ENCODE measurements at regions not wholly inside any gene's neighbourhood (a gene's known extent, or its start where the extent isn't known, plus 50 kb on each side); places are given as distances from the start of the nearest gene placed in this dataset.
A peak's percentile ranks its signal among the peaks of the same experiment; 100 is the strongest.
"Not testable (repeated sequence)": the region's sequence is repeated elsewhere in the genome, so short reads cannot be mapped to it uniquely, and the experiment has no call there.

GRCh38 chr1:73472810-73473209, 725.2 kb downstream of the LRRIQ3 start:
- DNase-seq = no peak

DNA sequence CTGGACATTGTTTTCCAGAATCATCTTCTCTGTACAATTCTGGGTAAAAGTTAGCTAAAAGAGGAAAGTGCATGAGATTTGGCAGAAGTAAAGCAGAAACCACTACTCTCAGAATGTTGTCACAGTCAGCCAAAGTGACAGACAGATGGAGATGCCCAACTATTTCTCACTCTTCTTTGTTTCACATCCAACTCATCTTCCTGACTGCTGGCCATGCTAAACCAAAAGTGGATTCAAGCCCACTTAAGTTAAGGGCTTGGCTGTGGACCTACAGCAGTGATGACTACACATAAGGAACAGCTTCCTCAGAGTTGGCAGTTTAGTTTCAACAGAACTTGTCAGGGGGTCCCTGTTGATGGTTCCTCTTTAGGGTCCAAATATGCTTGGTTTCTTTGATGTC, 730.2 kb downstream of the LRRIQ3 start:
- no peak for DNase-seq

GRCh38 chr1:73463873-73464272, 734.1 kb downstream of the LRRIQ3 start:
- DNase-seq = no peak

DNA sequence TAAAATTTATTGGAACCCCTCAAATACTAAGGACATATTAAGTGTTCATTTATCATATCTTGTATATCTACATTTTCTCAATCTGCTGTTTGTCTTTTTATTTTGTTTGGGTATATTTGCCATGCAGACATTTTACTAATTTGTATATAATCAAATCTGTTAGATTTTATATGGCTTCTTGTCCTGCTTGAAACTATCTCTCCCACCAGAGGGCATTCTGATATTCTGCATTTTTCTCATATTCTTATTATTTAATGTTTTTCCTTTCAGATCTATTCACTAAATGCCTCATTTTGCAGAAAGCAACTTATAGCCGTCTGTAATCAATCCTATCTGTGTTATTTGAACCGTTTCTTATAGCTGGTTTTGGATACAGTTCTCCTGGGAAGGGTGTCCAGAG, 745.5 kb downstream of the LRRIQ3 start:
- DNase-seq = no peak

DNA sequence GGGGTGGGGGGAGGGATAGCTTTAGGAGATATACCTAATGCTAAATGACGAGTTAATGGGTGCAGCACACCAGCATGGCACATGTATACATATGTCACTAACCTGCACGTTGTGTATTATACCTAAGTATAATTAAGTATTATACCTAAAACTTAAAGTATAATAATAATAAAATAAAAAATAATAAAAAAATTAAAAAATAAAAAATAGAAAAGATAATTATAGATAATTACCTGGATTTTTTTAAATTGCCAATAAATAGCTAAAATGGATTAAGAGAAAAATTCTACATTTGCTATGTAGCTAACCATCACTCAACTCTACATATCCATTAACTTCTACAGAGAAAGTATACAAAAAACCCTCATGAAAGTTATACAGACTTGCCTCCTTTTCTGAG, 747.3 kb downstream of the LRRIQ3 start:
- not testable (repeated sequence) for DNase-seq

DNA sequence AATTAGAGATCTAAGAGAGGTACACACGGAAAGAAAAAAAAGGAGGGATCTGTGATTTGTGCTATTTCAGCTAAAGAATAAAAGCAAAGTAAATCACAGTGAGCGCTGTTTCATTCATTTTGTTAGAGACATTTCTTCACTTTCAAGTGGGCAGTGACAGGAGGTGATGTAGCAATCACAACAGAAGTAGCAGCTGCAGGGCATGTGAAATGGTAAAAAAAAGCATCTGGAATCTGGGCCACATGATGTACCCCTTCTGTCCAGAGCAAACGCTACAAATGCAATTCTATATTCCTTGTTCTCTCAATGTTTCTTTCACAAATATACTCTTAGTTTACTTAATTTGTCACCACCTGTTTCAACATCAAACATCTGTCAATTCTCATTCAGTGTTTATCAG, 786.5 kb downstream of the LRRIQ3 start:
- DNase-seq = no peak

DNA sequence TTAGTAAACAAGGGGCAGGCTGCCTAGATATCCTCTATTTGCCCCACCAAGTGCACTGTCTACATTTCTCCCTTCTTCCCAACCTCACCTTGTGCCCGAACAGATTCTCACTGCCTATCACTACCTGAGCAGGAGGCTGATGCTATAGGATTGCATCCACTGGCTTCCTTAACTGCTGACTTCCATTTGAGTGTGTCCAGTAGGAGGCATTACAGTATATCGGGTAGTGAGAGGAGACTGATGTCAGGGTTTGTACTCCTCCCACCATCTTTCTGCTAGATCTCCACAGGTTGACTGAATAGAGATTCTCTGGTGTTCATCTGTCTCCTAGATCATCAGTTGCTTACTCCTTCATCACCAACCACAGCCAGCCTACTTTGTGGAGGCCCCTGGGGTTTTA, 796.3 kb downstream of the LRRIQ3 start:
- DNase-seq = no peak

- DNase-seq = no peak
Measured at GRCh38 chr1:73382966-73383365, 815.0 kb downstream of the LRRIQ3 start.

- no peak for DNase-seq
Measured at GRCh38 chr1:73366734-73367413, 831.1 kb downstream of the LRRIQ3 start.

GRCh38 chr1:73359001-73359400, 839.0 kb downstream of the LRRIQ3 start:
- DNase-seq = no peak

DNA sequence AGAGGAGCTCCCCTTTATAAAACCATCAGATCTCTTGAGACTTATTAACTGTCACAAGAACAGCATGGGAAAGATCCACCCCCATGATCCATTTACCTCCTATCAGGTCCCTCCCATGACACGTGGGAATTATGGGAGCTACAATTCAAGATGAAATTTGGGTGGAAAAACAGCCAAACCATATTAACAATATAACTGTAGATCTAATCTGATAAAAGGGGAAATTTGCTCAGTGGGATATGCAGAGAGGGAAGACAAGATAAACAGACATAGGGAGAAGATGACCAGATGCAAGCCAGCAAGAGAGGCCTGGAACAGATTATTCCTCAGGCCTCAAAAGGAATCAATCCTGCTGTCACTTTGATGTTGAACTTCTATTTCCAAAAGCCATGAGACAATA, 841.5 kb downstream of the LRRIQ3 start:
- no peak for DNase-seq

DNA sequence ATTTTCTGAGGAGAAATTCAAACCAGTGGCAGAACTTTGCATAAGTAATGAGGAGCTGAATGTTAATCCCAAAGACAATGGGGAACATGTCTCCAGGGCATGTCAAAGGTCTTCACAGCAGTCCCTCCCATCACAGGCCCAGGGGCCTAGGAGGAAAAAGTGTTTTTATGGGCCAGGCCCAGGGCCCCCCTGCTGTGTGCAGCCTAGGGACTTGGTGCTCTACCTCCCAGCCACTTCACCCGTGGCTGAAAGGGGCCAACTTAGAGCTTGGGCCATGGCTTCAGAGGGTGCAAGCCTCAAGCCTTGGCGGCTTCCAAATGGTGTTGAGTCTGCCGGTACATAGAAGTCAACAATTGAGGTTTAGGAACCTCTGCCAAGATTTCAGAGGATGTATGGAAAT, 854.0 kb downstream of the LRRIQ3 start:
- DNase-seq = no peak

GRCh38 chr1:73333847-73334503, 864.0 kb downstream of the LRRIQ3 start:
- DNase-seq = no peak

GRCh38 chr1:73331726-73332125, 866.2 kb downstream of the LRRIQ3 start:
- no peak for DNase-seq

- no peak for DNase-seq
Measured at GRCh38 chr1:73327998-73328397, 870.0 kb downstream of the LRRIQ3 start.

DNA sequence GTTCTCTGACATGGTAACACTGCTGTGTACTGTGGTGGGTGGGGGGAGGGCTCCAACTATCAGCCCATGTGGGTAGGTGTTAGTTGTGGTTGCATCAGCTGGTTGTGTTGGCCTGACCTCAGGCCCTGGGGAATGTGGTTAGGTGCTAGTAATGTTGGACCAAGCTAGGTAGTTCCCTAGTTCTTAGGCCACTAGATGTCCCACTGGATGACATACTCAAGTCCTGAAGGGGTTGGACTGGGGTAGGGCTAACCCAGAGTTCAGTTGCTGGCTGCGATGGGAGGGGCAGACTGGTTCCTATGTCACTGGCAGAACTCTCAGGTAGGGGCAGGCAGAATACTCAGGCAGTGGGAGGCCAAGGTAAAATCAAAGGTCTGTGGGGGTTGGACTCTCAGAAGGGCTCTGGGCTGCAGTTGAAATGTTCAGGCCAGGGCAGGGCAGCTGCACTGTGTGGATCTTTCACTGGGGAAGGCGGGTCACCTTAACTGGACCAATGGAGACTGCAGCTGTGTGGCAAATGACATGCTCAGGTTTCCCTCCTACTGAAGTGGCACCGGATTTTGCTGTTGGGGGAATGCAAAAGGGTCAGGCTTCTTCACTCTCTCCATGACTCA, 870.7 kb downstream of the LRRIQ3 start:
- DNase-seq = no peak

DNA sequence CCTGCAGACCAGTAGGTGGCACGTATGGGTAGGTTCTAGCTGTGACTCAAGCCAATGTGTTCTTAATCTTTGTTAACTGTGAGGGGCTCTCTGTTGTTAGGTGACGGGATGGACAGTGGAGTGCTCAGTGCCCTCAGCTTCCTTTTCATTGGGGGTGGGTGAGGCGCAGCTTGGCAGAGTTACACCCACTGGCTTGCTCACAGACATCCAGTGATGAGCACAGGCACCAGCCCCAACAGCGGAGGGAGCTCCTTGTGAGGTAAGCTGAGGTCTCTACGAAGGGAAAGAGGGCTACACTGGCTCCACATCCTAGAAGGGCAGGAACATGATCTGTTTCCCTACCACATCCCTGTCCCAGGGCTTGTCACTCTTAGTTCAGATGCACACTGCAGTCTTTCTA, 871.3 kb downstream of the LRRIQ3 start:
- DNase-seq = no peak

DNA sequence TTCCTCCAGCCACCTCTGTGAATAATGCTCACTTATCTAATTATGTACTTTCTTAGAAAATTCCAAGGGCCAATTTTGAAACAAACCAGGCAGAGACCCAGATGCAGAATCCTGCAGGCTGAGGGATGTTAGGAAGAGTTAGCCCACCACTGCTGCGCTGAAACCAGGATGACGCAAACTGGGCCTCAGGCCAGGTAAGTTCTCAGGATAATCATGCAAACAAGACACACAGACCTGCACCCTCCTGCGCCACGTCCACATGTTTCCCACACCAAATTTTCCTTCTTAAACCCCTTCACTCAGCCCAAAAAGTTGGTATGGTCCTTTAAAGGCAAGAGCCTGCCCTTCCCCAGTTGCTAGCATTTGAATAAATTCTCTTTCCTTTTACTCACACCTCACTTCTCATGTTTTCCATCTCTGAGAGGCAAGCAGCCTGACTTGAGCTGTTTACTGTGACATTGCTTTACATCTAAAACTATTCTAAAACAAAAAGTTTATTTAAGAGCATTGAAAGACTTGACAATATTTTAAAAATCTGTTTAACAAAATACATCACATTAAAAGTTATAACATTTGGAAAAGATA, 887.1 kb downstream of the LRRIQ3 start:
- peak; percentile 12 for DNase-seq

- DNase-seq = no peak
Measured at GRCh38 chr1:73306899-73307555, 890.9 kb downstream of the LRRIQ3 start.

DNA sequence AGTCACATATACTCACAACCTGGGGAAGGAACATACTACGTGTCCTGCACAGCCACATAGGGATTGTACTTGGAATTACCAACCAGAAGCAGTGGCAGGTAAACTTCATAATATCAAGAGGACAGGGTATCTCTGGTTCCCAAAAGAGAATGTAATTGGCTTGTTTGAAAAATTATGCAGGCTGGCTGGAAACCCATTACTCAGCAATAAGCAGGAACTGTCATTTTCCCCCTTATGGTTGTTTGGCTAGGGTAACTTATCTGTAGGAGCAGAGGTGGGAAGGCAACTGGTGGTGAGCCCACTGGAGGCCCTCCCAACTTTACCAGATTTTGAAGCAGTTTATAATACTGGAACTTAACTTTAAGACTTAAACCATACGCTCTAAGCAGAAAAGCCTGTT, 924.1 kb downstream of the LRRIQ3 start:
- DNase-seq = no peak

- not testable (repeated sequence) for DNase-seq
Measured at GRCh38 chr1:73245196-73245595, 952.8 kb downstream of the LRRIQ3 start.

- DNase-seq = no peak
Measured at GRCh38 chr1:73218995-73219546, 936.7 kb upstream of the NEGR1 start.
